Heart left ventricle (tissue), 16 donors: ENCODE measurements at regions not wholly inside any gene's neighbourhood (a gene's known extent, or its start where the extent isn't known, plus 50 kb on each side); places are given as distances from the start of the nearest gene placed in this dataset.

Experiments used
- ATAC-seq, 4 donors: fragments of 200-7000 bp; cut with Tn5 transposase; one replicate each; pipeline ENCODE4 v1.9.1; 2020 to 2022; ENCODE audit warnings: moderate library complexity in 4 of 4, mild to moderate bottlenecking in 3 of 4, moderate number of reproducible peaks in 1 of 4
- DNase-seq, 5 donors: peaks; one replicate each; pipeline ENCODE4 v3.0.0-alpha.2; 2020
- H3K27ac ChIP-seq, 12 donors: fragments of 200-600 bp; sonication (generic) in 4 of 12; one replicate each; pipeline versions ENCODE4 v1.5.0 to v1.8.0; 2016 to 2022; ENCODE audit warnings: mild to moderate bottlenecking in 2 of 12
- H3K27me3 ChIP-seq, 9 donors: fragments of 200-600 bp; sonication (generic) in 2 of 9; one replicate each; pipeline versions ENCODE4 v1.5.1 to v1.8.0; 2016 to 2022; ENCODE audit warnings: mild to moderate bottlenecking in 3 of 9
- H3K36me3 ChIP-seq, 9 donors: fragments of 200-600 bp; sonication (generic) in 2 of 9; one replicate each; pipeline versions ENCODE4 v1.5.0 to v1.8.0; 2018 to 2022; ENCODE audit warnings: mild to moderate bottlenecking in 2 of 9
- H3K4me1 ChIP-seq, 12 donors: fragments of 200-600 bp; sonication (generic) in 4 of 12; one replicate each; pipeline versions ENCODE4 v1.5.0 to v1.8.0; 2016 to 2022; ENCODE audit warnings: mild to moderate bottlenecking in 3 of 12
- H3K4me3 ChIP-seq, 12 donors: fragments of 200-600 bp; sonication (generic) in 4 of 12; one replicate each; pipeline versions ENCODE4 v1.5.0 to v1.8.0; 2017 to 2022; ENCODE audit warnings: mild to moderate bottlenecking in 9 of 12, moderate library complexity in 4 of 12
- H3K9me3 ChIP-seq, 12 donors: fragments of 200-600 bp; sonication (generic) in 4 of 12; one replicate each; pipeline versions ENCODE4 v1.5.0 to v1.8.0; 2016 to 2022; ENCODE audit warnings: mild to moderate bottlenecking in 1 of 12
- CTCF ChIP-seq, 12 donors: fragments of 200-600 bp; sonication (generic) in 4 of 12; IDR thresholded peaks; one replicate each; pipeline versions ENCODE4 v1.5.0 to v1.8.0; 2018 to 2022; ENCODE audit warnings: antibody characterized with exemption in 12 of 12, mild to moderate bottlenecking in 5 of 12
- POLR2A ChIP-seq, 2 donors: fragments of 450-650 bp; IDR thresholded peaks; one replicate each; pipeline ENCODE4 v1.6.1; 2017; ENCODE audit warnings: antibody characterized with exemption in 2 of 2, mild to moderate bottlenecking in 2 of 2, moderate library complexity in 2 of 2
- WGBS, 4 donors: extraction: QIAGEN DNeasy Blood & Tissue Kit in 2 of 4; methylation state at CpG; one replicate each; pipeline versions ENCODE4 v1.1.5 to v1.1.7; 2013 to 2018; 5-methylcytosine and 5-hydroxymethylcytosine counted together
- intact Hi-C, 10 donors: fragments of 100-400 bp; cut with DNase I; formaldehyde crosslinking; loops; one replicate each; pipeline versions ENCODE4 v1.11.1 to v1.14.2; 2022
- donor health status: ischemic (EF 13 %, LVEDD 7.1; RV severe dilation, severe dysfunction).
- donor health status: healthy with polysubstance abuse.
- donor health status: DM: no; HTN: yes; CAD: no.
- donor health status: DM: no; HTN: no; CAD: no.
- donor health status: ischemic (EF 25% LVEDD 6.9; RV normal size, moderate dysfunction).
- donor health status: ischemic (EF 25% LVEDD 5.7; RV mildly dilated, moderate dysfunction).
- donor health status: healthy.
- donor health status: DM: yes; HTN: yes; CAD: no.
- donor health status: ischemic (EF 35%, LVEDD 5.7; RV mildly dilated, moderate dysfunction).
- donor health status: nonischemic (EF 11% LVEDD 7.7; RV severe dilation, severe dysfunction).
- donor health status: DM: yes; HTN: yes; CAD: no.
- donor health status: PGD.
- donor health status: ischemic (EF 29% LVEDD 5.4; RV normal size, mild dysfunction).
- donor health status: nonischemic (EF 23%, LVEDD 6.1; RV moderate dilation, normal function).

- ATAC-seq, result no peak
- WGBS, 4 donors, result 48 to 62% (median 57%) methylated on average over 5 of the region's 5 CpGs
- H3K4me1 ChIP-seq, result no peaks in the 10 kb centered on the region
- no peak overlapping the region for H3K27ac ChIP-seq
- no peak overlapping the region for H3K4me3 ChIP-seq
- H3K9me3 ChIP-seq, result no peaks in the 10 kb centered on the region
- H3K36me3 ChIP-seq, result no peaks in the 10 kb centered on the region
- no peak for DNase-seq
- no peak for TF ChIP-seq POLR2A (IDR thresholded peaks at IDR 0.05)
- TF ChIP-seq CTCF (IDR thresholded peaks at IDR 0.05), result no peak
- no peaks in the 10 kb centered on the region for H3K27me3 ChIP-seq
- intact Hi-C loops, result no loop called here
Measured at GRCh38 chr10:20473023-20473760, 423.9 kb downstream of the NEBL start.

- ATAC-seq (no peak), DNase-seq (no peak)
- Histone ChIP-seq H3K27me3 (no peaks in the 10 kb centered on the region), H3K4me1 (no peaks in the 10 kb centered on the region), H3K4me3 (no peak overlapping the region), H3K27ac (no peak overlapping the region), H3K9me3 (peaks cover 0 to 9% (median 0%) of the 10 kb centered on the region in 12 donors), H3K36me3 (no peaks in the 10 kb centered on the region)
- intact Hi-C loops, result no loop called here
- TF ChIP-seq CTCF (IDR thresholded peaks at IDR 0.05), result no peak
- no peak for TF ChIP-seq POLR2A (IDR thresholded peaks at IDR 0.05)
Measured at GRCh38 chr10:20466731-20467130, 430.4 kb downstream of the NEBL start.

DNA sequence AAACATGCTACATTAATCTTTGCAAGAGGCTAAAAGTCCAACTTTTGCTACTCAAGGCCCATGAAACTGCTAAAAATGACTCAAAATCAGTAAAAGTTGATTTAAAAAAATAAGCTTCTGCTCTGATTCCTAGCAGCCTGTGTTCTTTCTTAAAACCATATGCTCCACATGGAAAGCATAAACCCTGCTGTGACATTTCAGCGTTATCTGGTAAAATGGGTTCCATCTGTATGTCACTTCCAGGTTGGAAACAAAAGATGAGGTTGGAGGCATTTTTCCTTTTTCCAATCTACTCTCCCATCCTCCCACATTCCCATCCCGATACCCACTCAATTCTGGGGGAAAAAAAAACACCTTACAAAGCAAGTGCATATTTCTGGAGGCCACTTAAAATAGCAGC, 439.5 kb downstream of the NEBL start:
- Histone ChIP-seq H3K27me3 (no peaks in the 10 kb centered on the region), H3K27ac (no peak overlapping the region), H3K4me3 (no peak overlapping the region), H3K9me3 (peaks cover 0 to 10% (median 0%) of the 10 kb centered on the region in 12 donors), H3K36me3 (no peaks in the 10 kb centered on the region), H3K4me1 (no peaks in the 10 kb centered on the region)
- WGBS, 4 donors, result 60 to 68% (median 63%) methylated on average over 2 of the region's 2 CpGs
- ATAC-seq (no peak), DNase-seq (no peak)
- intact Hi-C loops, result no loop called here
- TF ChIP-seq CTCF (IDR thresholded peaks at IDR 0.05), result no peak
- no peak for TF ChIP-seq POLR2A (IDR thresholded peaks at IDR 0.05)

DNA sequence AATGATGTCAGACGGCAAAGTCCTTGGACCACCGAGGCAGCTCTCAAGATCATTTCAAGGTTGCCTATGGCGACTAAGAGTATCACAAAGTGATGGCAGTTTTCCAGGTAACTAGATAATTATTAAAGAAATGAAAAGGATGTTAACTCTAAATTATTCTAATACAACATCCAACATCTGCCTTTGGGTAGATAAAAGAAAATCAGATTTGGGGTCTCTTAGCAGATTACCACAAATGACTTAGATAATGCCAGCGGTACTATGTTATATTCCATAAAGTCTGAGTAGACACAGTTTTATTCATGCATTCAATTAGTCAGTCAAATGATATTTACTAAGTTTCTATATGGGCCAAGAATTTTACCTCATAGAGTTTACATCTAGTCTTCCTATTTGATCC, 441.3 kb downstream of the NEBL start:
- TF ChIP-seq POLR2A (IDR thresholded peaks at IDR 0.05), result no peak
- TF ChIP-seq CTCF (IDR thresholded peaks at IDR 0.05), result no peak
- H3K4me3 ChIP-seq, result no peak overlapping the region
- DNase-seq (no peak), ATAC-seq (no peak)
- H3K27me3 ChIP-seq, result no peaks in the 10 kb centered on the region
- no peaks in the 10 kb centered on the region for H3K4me1 ChIP-seq
- WGBS, 4 donors, result 78 to 87% (median 82%) methylated on average over 4 of the region's 4 CpGs
- H3K36me3 ChIP-seq, result no peaks in the 10 kb centered on the region
- H3K9me3 ChIP-seq, result peaks cover 0 to 8% (median 0%) of the 10 kb centered on the region in 12 donors
- intact Hi-C loops, result no loop called here
- no peak overlapping the region for H3K27ac ChIP-seq
